Astrocyte of the cerebellum (primary cell): ENCODE measurements at regions not wholly inside any gene's neighbourhood (a gene's known extent, or its start where the extent isn't known, plus 50 kb on each side); places are given as distances from the start of the nearest gene placed in this dataset.

Source experiments
- DNase-seq: peaks from one replicate; pipeline ENCODE4 v3.0.0-alpha.2; 2011; ENCODE audit warnings: low read depth
- H3K4me3 ChIP-seq: 2 replicates; pipeline ENCODE4 v1.5.1; 2011; ENCODE audit warnings: mild to moderate bottlenecking, low read depth, low read length, moderate library complexity
- CTCF ChIP-seq: IDR thresholded peaks from 2 replicates; pipeline ENCODE4 v1.5.1; 2012; ENCODE audit warnings: low read length, low read depth, moderate library complexity, mild to moderate bottlenecking; ENCODE audit errors: missing control alignments
- in situ Hi-C: cut with HindIII; loops from 2 replicates; pipeline ENCODE4 v1.10.0; 2017; ENCODE audit warnings: low sequenced_read_pairs

- TF ChIP-seq CTCF, result no peak
- DNase-seq, result no peak
- in situ Hi-C loops, result no loop called here
- H3K4me3 ChIP-seq, result no peak overlapping the region
Observed at GRCh38 chr6:106880952-106881351, 93.6 kb downstream of the CD24 start.

- no peak overlapping the region for H3K4me3 ChIP-seq
- TF ChIP-seq CTCF, result no peak
- in situ Hi-C loops, result no loop called here
- DNase-seq, result no peak
Observed at GRCh38 chr6:106875782-106876321, 98.7 kb downstream of the CD24 start.

GRCh38 chr6:106874481-106874880, 100.0 kb downstream of the CD24 start:
- DNase-seq, result no peak
- no peak overlapping the region for H3K4me3 ChIP-seq
- in situ Hi-C loops, result no loop called here
- no peak for TF ChIP-seq CTCF

- in situ Hi-C loops, result no loop called here
- no peak for TF ChIP-seq CTCF
- DNase-seq, result no peak
- no peak overlapping the region for H3K4me3 ChIP-seq
Observed at GRCh38 chr6:106872049-106872448, 102.5 kb downstream of the CD24 start.

GRCh38 chr6:106870824-106871717, 103.5 kb downstream of the CD24 start:
- in situ Hi-C loops, result no loop called here
- no peak for DNase-seq
- H3K4me3 ChIP-seq, result no peak overlapping the region
- TF ChIP-seq CTCF, result no peak

- in situ Hi-C loops, result no loop called here
- no peak for TF ChIP-seq CTCF
- peak; percentile 75 for DNase-seq
- H3K4me3 ChIP-seq, result no peak overlapping the region
Observed at GRCh38 chr6:106870069-106870468, 104.5 kb downstream of the CD24 start.
